ENCODE measurements at regions not wholly inside any gene's neighbourhood (a gene's known extent, or its start where the extent isn't known, plus 50 kb on each side); places are given as distances from the start of the nearest gene placed in this dataset.

DNA sequence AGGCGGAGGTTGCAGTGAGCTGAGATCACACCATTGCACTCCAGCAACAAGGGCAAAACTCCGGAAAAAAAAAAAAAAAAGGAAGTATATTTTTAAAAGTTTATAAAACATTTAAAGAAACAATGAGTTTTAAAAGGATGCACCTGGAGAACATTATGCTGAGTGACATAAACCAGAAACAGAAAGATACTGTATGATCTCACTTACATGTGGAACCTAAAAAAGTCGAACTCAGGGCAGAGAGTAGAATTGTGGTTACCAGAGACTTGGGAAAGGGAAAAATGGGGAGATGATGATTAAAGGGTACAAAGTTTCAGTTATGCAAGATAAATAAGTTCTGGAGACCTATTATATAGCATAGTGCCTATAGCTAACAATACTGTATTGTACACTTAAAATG is 52.8 kb upstream of the RTN4 start:
- no peaks in the 10 kb centered on the region for H3K9me3 ChIP-seq
- H3K4me2 ChIP-seq: no peak overlapping the region
- H3K79me2 ChIP-seq (ENCODE audit: insufficient read depth): no peaks in the 10 kb centered on the region; the same call in 1 of the 2 replicates
- H3K4me1 ChIP-seq (ENCODE audit: control insufficient read depth in 1 of 2, insufficient read depth in 2 of 2, low read depth in 1 of 2, low read length in 1 of 2): peaks cover 10 to 63% of the 10 kb centered on the region in 2 experiments
- ChIA-PET POLR2A (no interaction called here), CTCF (interaction anchor here (1.3 to 1.7 kb wide), 4 partner anchors 9 to 65 kb away, joined by 3 to 7 read pairs (median 4); no protein-coding TSS in a partner anchor)
- H4K20me1 ChIP-seq (ENCODE audit: insufficient read depth): no peaks in the 10 kb centered on the region
- no peaks in the 10 kb centered on the region for H3K9me2 ChIP-seq
- no peak overlapping the region for H3K4me3 ChIP-seq (ENCODE audit: low read depth in 2 of 2, low read length in 1 of 2)
- H3F3A ChIP-seq (replicated peaks; ENCODE audit: insufficient read depth): peaks cover 68% of the 10 kb centered on the region
- WGBS (ENCODE audit: low lambda C conversion rate): 45% methylated on average over 3 of the region's 3 CpGs
- H3K27ac ChIP-seq (ENCODE audit: low read depth in 2 of 2, low read length in 1 of 2): peak overlapping the region; percentile 85 to 90; a peak in 3 of 4 replicates
- no peaks in the 10 kb centered on the region for H3K27me3 ChIP-seq (ENCODE audit: insufficient read depth)
- H3K9ac ChIP-seq: no peak overlapping the region
- no peak for DNase-seq
- no peak overlapping the region for H2AFZ ChIP-seq (ENCODE audit: low read depth)
- TF ChIP-seq SIN3A (IDR thresholded peaks at IDR 0.05; ENCODE audit: borderline replicate concordance, low read depth, low read length): no peak
- no peak for TF ChIP-seq ZBTB33 (IDR thresholded peaks at IDR 0.05; ENCODE audit: borderline replicate concordance, low read depth)
- no peak for TF ChIP-seq USF1 (IDR thresholded peaks at IDR 0.05; ENCODE audit: borderline replicate concordance, low read depth)
- peak; percentile 97 for TF ChIP-seq TCF12 (IDR thresholded peaks at IDR 0.05)
- TF ChIP-seq PBX3 (IDR thresholded peaks at IDR 0.05): peak; percentile 85
- TF ChIP-seq EP300 (IDR thresholded peaks at IDR 0.05; ENCODE audit: borderline replicate concordance in 1 of 2, low read depth in 1 of 2, low read length in 1 of 2): peak; percentile 36 to 75; a peak in 2 of 4 replicates
- TF ChIP-seq TEAD4 (IDR thresholded peaks at IDR 0.05; ENCODE audit: borderline replicate concordance, insufficient read depth): no peak; the same call in 1 of the 2 replicates
- peak; percentile 62; the same call in 1 of the 2 replicates for TF ChIP-seq FOXM1 (IDR thresholded peaks at IDR 0.05; ENCODE audit: low read depth)
- peak; percentile 45; the same call in 1 of the 2 replicates for TF ChIP-seq JUND (IDR thresholded peaks at IDR 0.05)
- TF ChIP-seq RXRA (IDR thresholded peaks at IDR 0.05; ENCODE audit: borderline replicate concordance, low read depth): peak; percentile 69; the same call in 1 of the 2 replicates
- TF ChIP-seq FOSL2 (IDR thresholded peaks at IDR 0.05; ENCODE audit: borderline replicate concordance, low read depth): peak; percentile 9; the same call in 1 of the 2 replicates
- 0 out of 2 replicates have a peak, but pooled peaks have one; percentile 14 for TF ChIP-seq MAX (IDR thresholded peaks at IDR 0.05; ENCODE audit: low read depth)
- TF ChIP-seq POLR2AphosphoS5 (IDR thresholded peaks at IDR 0.05; ENCODE audit: low read depth, low read length): peak; percentile 81; the same call in 1 of the 2 replicates
- no peaks in the 10 kb centered on the region for H3K36me3 ChIP-seq (replicated peaks in 1 of 2; ENCODE audit: control insufficient read depth in 1 of 2, insufficient read depth in 2 of 2, low read length in 1 of 2)

All from SK-N-SH (cell line).